ENCODE measurements at regions not wholly inside any gene's neighbourhood (a gene's known extent, or its start where the extent isn't known, plus 50 kb on each side); places are given as distances from the start of the nearest gene placed in this dataset.

GRCh38 chr1:38534473-38534823, 325.1 kb downstream of the RRAGC start:
- DNase-seq, result no peak

- no peak for DNase-seq
These were observed 325.6 kb downstream of the RRAGC start for GRCh38 chr1:38533772-38534472.

- no peak for DNase-seq
These were observed 328.6 kb downstream of the RRAGC start for GRCh38 chr1:38530957-38531356.

- no peak for DNase-seq
These were observed 329.6 kb downstream of the RRAGC start for GRCh38 chr1:38529946-38530345.

GRCh38 chr1:38529391-38529790, 330.2 kb downstream of the RRAGC start:
- no peak for DNase-seq

- no peak for DNase-seq
These were observed 330.9 kb downstream of the RRAGC start for GRCh38 chr1:38528623-38529022.

GRCh38 chr1:38527373-38527966, 332.1 kb downstream of the RRAGC start:
- no peak for DNase-seq

- no peak for DNase-seq
These were observed 333.5 kb downstream of the RRAGC start for GRCh38 chr1:38526046-38526445.

- no peak for DNase-seq
These were observed 334.1 kb downstream of the RRAGC start for GRCh38 chr1:38525343-38526043.

GRCh38 chr1:38524025-38524641, 335.4 kb downstream of the RRAGC start:
- no peak for DNase-seq

GRCh38 chr1:38523568-38523939, 336.0 kb downstream of the RRAGC start:
- DNase-seq, result no peak

GRCh38 chr1:38522915-38523567, 336.5 kb downstream of the RRAGC start:
- no peak for DNase-seq

- no peak for DNase-seq
These were observed 343.0 kb downstream of the RRAGC start for GRCh38 chr1:38516560-38516959.

GRCh38 chr1:38512789-38513188, 346.8 kb downstream of the RRAGC start:
- DNase-seq, result no peak

GRCh38 chr1:38512024-38512767, 347.4 kb downstream of the RRAGC start:
- DNase-seq, result no peak

GRCh38 chr1:38508232-38508631, 351.3 kb downstream of the RRAGC start:
- DNase-seq, result no peak

GRCh38 chr1:38507563-38507962, 352.0 kb downstream of the RRAGC start:
- DNase-seq, result no peak

- DNase-seq, result no peak
These were observed 353.6 kb downstream of the RRAGC start for GRCh38 chr1:38505944-38506343.

- no peak for DNase-seq
These were observed 356.8 kb downstream of the RRAGC start for GRCh38 chr1:38502758-38503157.

GRCh38 chr1:38500891-38501290, 358.7 kb downstream of the RRAGC start:
- DNase-seq, result no peak

- DNase-seq, result no peak
These were observed 359.2 kb downstream of the RRAGC start for GRCh38 chr1:38500352-38500751.

GRCh38 chr1:38498686-38499085, 360.9 kb downstream of the RRAGC start:
- no peak for DNase-seq
